HEK293T (cell line): ENCODE measurements at regions not wholly inside any gene's neighbourhood (a gene's known extent, or its start where the extent isn't known, plus 50 kb on each side); places are given as distances from the start of the nearest gene placed in this dataset.

Experiments used
- ELF4 ChIP-seq: fragments of 450-650 bp; IDR thresholded peaks from 2 replicates; pipeline ENCODE4 v1.6.1; 2017; ENCODE audit warnings: antibody characterized with exemption
- FOXA1 ChIP-seq: fragments of 450-650 bp; IDR thresholded peaks from 2 replicates; pipeline ENCODE4 v1.6.1; 2016; ENCODE audit warnings: mild to moderate bottlenecking
- FOXK2 ChIP-seq: fragments of 450-650 bp; IDR thresholded peaks from 2 replicates; pipeline ENCODE4 v1.6.1; 2016; ENCODE audit warnings: mild to moderate bottlenecking
- FOXM1 ChIP-seq: fragments of 450-650 bp; IDR thresholded peaks from 2 replicates; pipeline ENCODE4 v1.6.1; 2017; ENCODE audit warnings: mild to moderate bottlenecking, borderline replicate concordance
- NFRKB ChIP-seq: fragments of 450-650 bp; IDR thresholded peaks from 2 replicates; pipeline ENCODE4 v1.6.1; 2016; ENCODE audit warnings: mild to moderate bottlenecking, moderate library complexity
- SUZ12 ChIP-seq: fragments of 450-650 bp; IDR thresholded peaks from 2 replicates; pipeline ENCODE4 v1.6.1; 2016; ENCODE audit warnings: mild to moderate bottlenecking

GRCh38 chr9:96075757-96076156 is 200.3 kb downstream of the ERCC6L2 start:
- no peak for TF ChIP-seq ELF4
- no peak for TF ChIP-seq FOXK2
- no peak for TF ChIP-seq NFRKB
- no peak for TF ChIP-seq FOXA1
- no peak for TF ChIP-seq FOXM1
- TF ChIP-seq SUZ12, result no peak
